ENCODE measurements at regions not wholly inside any gene's neighbourhood (a gene's known extent, or its start where the extent isn't known, plus 50 kb on each side); places are given as distances from the start of the nearest gene placed in this dataset. TPM values are rescaled to one million over a fixed set of nuclear protein-coding genes. Genes with fewer than 3 reads are reported as not detected.
"Not testable (repeated sequence)": the region's sequence is repeated elsewhere in the genome, so short reads cannot be mapped to it uniquely, and the experiment has no call there.

GRCh38 chr6:2302482-2302881 is 57.1 kb upstream of the GMDS start:
- not testable (repeated sequence) for DNase-seq

- no peak for DNase-seq
Measured at GRCh38 chr6:2296781-2297180, 51.4 kb upstream of the GMDS start.

Small RNA genes in the stretch of these regions (small RNA-seq; reads per million reads assigned to genes)
- gene HMGN2P28 (ENCODE audit: low replicate concordance) = not detected

Data from skin of body (tissue), 2 donors.